Adrenal gland (tissue), 5 donors: ENCODE measurements at regions not wholly inside any gene's neighbourhood (a gene's known extent, or its start where the extent isn't known, plus 50 kb on each side); places are given as distances from the start of the nearest gene placed in this dataset.

ENCODE experiments used
- POLR2A ChIP-seq, 2 donors: fragments of 450-650 bp; IDR thresholded peaks; one replicate each; pipeline ENCODE4 v1.6.1; 2017; ENCODE audit warnings: antibody characterized with exemption in 2 of 2, mild to moderate bottlenecking in 2 of 2, moderate library complexity in 1 of 2
- TF ChIP-seq, protein P1 (sequence below), 6 experiments: fragments of 450-650 bp in 4 of 6; fragments of 200-600 bp in 2 of 6; sonication (generic) in 1 of 6; IDR thresholded peaks; 1 replicate in 5 of 6; 2 replicates in 1 of 6; pipeline versions ENCODE4 v1.5.1 to v1.8.0; 2016 to 2021; ENCODE audit warnings: antibody characterized with exemption in 6 of 6, mild to moderate bottlenecking in 2 of 6, moderate library complexity in 1 of 6
- donor health status: DM: no; HTN: no; CAD: no.

DNA sequence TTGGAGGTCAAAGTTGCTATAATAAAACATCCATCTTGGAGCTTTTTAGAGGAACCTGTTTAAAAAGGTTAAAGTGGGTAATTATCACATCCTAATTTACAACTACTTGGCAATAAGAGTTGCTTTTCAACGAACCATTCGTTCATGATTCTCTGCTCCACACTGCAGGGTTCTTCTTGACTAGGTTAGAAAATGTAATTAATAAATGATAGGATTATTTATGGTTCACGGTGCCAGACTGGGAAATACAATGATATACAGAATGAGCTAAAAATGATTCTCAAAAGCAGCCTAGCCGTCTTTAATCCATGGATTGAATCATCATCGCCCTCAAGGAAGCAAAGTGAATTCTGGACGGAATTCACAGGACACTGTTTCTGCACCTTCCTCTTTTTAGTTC lies 291.2 kb downstream of the TEX29 start:
- TF ChIP-seq POLR2A (IDR thresholded peaks at IDR 0.05), result no peak
- TF ChIP-seq, protein P1, sequence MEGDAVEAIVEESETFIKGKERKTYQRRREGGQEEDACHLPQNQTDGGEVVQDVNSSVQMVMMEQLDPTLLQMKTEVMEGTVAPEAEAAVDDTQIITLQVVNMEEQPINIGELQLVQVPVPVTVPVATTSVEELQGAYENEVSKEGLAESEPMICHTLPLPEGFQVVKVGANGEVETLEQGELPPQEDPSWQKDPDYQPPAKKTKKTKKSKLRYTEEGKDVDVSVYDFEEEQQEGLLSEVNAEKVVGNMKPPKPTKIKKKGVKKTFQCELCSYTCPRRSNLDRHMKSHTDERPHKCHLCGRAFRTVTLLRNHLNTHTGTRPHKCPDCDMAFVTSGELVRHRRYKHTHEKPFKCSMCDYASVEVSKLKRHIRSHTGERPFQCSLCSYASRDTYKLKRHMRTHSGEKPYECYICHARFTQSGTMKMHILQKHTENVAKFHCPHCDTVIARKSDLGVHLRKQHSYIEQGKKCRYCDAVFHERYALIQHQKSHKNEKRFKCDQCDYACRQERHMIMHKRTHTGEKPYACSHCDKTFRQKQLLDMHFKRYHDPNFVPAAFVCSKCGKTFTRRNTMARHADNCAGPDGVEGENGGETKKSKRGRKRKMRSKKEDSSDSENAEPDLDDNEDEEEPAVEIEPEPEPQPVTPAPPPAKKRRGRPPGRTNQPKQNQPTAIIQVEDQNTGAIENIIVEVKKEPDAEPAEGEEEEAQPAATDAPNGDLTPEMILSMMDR (IDR thresholded peaks at IDR 0.05), result no peak
